Stimulated activated CD4-positive, alpha-beta T cell treated with anti-CD3 and anti-CD28 coated beads, Interleukin-4, amount 100 ng/mL, for 1 hour (primary cell): ENCODE measurements at regions not wholly inside any gene's neighbourhood (a gene's known extent, or its start where the extent isn't known, plus 50 kb on each side); places are given as distances from the start of the nearest gene placed in this dataset.

Experiments used
- DNase-seq: peaks from one replicate; pipeline ENCODE4 v3.0.0-alpha.2; 2020

DNA sequence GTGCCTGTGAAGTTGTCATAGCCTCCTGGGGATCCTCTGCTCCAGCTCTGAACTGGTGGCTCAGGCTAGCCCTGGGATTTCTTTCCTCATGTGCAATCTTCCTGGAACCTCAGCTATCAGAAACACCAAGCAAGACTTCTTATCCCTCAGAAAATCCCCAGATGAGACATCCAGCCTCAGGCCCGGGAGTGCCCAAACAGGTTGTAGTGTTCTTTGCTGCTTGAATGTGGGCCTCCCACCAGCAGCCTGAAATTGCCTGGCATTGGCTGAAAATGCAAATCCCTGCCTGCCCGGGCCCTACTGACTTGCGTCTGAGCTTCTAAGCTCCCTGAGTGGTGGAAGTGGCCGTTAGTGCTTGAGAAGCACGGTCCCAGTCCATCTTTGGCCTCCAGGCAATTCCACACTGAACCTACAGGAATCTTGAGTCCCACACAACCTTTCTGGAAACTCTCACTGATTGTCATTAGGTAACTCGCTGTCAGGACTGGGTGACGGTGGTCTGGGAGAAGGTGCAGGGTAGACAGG, 146.8 kb downstream of the ZBTB18 start:
- no peak for DNase-seq

DNA sequence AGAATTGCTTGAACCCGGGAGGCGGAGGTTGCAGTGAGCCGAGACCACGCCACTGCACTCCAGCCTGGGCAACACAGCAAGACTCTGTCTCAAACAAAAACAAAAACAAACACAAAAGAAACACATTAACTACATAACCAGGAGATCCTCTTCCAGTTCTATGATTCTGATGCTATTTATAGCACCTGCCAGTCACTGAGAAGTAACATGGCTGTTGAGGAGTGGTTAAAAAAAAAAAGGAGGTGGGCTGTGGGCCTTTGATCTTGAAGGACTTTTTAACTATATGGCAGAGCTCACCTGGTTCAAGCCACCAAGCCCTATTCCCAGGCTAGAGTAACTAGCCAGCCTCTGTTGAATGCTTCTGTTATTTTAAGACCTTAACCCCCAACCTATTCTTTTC, 148.8 kb downstream of the ZBTB18 start:
- DNase-seq: no peak

DNA sequence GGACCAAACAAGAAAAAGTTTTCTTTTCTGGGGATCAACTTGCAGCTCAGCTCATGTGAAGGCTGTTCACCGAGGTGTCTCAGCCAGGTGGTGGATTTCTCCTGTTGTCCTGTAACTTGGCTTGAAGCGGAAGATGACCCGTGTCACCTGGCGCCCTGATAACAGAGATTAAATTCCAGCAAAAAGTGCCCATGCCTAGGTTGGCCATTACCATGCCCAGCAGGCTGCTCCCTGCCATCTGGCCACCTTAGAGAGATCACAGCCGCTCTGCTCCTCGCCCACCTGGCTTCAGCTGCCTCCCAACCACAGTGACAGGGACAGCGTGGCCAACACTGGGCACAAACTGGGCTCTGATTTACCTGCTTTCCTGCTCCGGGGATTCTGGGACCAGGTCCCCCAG, 149.5 kb downstream of the ZBTB18 start:
- no peak for DNase-seq

GRCh38 chr1:244201750-244202149, 150.7 kb downstream of the ZBTB18 start:
- DNase-seq: no peak

DNA sequence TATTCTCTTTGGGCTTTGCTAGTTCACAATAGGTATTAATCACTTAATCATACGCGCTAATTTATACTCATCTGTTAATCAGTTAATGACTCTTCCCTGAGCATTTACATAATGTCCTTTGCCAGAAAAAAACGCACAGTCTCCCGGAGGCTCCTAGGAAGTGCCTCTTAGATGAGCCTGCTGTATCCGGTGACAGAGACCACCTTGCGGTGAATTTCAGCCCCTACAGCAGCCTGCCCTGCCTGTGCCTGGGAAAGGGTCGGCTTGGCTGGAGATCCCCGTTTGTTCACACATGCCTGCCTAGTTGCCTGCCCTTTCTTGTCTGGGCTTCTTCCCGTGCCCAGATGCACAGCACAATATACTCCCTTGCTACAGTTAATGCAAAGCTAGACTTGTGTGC, 152.9 kb downstream of the ZBTB18 start:
- DNase-seq: no peak

DNA sequence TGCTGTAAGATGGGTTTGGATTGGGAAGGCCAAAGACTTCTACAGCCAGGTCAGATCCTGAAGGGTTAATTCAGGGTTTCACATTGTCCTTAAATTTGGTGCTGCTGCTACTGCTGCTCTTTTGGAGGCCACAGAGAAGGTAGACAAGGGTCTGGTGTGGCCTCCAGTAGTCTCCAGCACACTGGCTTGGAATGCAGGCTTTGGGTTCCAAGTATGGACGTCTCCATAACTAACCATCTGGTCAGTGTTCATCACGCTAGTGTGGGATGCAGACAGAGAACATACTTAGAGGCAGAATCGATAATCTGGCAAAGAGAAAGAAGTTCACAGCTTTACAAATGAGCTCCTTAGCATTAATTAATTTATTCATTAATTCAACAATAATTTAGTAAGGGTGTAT, 154.1 kb downstream of the ZBTB18 start:
- DNase-seq: no peak

DNA sequence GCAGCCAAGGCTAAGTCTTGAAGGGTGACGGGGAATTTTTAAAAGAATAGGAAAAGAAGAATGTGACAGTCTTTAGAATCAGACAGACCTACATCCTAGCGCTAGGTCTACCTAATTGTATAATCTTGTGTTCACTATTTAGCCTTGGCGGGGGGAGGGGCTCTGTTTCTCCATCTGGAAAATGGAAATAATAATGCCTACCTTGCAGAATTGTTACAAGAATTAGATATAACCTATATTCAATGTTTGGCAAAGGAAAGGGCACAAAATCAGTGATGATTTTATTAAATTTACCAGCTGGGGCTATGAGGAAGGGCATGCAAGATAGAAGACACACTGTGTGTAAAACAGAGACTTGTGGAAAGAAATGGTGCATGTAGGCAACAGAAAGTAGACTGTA, 154.8 kb downstream of the ZBTB18 start:
- DNase-seq: no peak

GRCh38 chr1:244207042-244207934, 156.2 kb downstream of the ZBTB18 start:
- DNase-seq: no peak

DNA sequence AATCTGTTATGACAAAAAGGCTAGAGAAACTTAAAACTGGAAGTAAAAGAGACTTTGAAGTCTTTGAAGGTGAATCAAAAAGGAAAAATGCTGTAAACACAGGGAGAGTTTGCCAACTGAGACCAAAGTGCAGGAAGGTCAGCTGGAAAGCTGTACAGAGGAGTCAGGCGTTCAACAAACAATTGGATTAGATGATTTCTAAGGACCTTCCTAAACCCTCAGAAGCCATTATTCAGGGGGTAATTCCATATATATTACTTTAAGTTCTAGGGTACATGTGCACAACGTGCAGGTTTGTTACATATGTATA, 156.8 kb downstream of the ZBTB18 start:
- DNase-seq: no peak

GRCh38 chr1:244209955-244210354, 158.9 kb downstream of the ZBTB18 start:
- no peak for DNase-seq

DNA sequence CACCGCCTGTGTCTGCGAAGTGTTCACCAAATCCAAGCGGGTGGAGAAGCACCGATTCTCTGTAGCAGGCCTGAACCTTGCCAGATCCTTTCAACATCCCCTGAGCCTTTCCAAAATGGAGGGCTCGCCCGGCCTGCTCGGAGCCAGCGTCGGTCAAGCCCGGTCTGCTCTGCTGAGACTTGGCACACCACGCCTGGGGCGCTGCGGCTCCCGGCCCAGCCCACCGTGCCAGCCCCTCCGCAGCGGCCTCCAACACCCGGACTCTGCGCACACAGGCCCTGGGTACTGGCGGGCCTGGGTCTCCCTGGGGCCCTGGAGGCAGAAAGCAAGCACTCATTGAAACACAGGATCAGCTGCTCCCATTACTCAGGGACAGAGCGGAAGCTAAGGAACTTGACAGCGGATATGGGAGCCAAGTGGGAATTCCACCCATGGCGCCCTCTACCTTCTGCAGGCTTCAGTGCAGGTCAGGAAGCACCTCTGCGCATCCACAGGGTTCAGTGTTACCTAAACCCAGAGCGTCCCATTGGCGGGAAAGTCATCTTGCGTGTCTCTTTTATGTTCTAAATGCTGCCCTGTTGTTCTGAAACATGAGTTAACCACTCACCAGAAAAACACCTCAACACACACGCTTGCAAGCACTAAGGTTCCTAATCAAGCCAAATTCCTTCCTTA, 159.9 kb downstream of the ZBTB18 start:
- DNase-seq: no peak

DNA sequence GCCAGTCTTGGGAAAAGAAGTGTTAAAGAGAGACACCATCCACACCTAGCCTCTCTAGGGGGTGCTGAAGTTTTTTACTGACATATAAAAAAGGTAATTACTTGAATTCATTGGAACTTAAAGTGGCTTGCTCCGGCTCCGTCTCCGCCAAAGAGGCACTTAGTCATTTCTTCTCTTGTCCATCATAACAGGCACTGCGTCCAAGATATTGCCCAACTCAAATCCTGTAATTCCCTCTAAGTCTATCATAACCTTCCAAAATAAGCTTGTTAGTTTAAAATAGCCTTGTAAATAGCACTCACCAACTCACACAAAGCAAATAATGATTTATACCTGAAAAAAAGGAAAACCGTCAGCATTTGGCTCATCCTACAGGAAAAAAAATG, 160.5 kb downstream of the ZBTB18 start:
- DNase-seq: no peak

GRCh38 chr1:244212219-244212618, 161.1 kb downstream of the ZBTB18 start:
- DNase-seq: no peak

DNA sequence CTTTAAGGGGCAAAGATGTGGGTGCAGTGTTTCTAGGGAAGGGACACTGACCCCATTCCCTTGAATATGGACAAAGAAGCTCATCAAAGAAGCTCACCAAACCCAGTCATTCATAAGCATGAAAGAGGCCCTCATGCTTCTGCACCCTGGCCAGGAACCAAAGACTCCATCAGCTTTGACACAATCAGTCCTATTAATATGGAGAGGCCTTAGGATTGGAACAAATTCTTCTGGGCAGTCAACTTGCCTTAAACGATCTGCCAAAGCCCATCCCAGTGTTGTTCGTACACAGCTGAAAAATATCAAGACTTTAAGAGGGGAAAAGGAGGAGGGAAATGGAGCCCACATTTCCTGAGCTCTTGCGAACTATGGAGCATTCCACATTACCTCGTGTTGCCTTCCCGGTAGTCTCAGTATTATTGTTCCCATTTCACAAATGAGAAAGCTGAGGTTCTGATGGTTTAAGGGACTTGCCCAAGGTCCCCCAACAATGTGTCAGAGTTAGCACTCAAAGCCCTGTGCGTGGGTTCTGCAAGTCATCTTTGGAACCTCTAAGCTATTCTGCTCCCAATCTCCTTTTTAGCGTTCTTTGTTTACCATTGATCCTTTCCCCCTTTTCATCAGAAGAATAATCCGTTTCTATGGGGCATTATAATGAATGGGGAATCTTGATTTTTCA, 161.9 kb downstream of the ZBTB18 start:
- DNase-seq: no peak

DNA sequence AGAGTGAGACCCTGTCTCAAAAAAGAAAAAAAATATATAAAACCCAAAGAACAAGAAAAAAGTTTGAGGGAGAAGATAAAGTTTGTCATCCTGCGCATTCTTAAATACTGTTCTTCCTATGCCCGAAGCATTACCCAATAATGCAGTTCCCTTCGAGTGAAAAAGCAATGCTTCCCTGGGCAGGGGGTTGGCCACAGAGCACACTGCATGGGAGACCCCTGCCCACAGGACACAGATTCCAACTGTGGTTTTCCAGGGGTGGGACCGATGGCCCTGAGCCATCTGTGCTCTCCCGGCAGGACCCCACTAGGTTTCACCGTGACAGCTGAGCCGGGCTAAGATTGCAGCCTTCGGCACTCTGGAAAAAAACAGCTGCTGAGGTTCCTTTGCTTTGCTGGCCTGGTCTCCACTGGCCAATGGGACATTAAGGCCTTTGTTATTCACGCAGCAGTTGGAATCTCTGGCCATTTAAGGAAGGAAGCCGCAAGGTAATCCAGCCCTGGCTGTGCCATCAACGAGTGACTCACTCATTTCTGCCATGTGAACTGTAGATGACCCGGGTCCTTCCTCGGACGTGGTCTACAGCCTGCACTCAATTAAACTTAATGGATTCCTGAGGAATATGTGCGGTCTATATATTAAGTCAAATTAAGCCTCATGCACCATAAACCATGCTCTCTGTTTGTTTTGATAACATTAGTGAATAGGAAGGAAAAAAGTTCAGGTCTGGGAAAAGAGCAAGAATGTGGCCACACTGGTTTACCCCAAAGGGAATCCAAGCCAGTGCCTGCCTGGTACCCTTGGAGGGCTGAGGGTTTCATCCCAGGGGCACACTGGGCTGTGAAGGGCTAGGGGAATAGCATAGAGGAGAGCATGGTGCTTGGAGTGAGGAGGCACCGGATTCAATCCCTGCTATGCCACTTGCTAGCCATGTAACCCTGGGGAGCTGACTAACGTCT, 163.2 kb downstream of the ZBTB18 start:
- DNase-seq: no peak

GRCh38 chr1:244216836-244217235, 165.8 kb downstream of the ZBTB18 start:
- no peak for DNase-seq

DNA sequence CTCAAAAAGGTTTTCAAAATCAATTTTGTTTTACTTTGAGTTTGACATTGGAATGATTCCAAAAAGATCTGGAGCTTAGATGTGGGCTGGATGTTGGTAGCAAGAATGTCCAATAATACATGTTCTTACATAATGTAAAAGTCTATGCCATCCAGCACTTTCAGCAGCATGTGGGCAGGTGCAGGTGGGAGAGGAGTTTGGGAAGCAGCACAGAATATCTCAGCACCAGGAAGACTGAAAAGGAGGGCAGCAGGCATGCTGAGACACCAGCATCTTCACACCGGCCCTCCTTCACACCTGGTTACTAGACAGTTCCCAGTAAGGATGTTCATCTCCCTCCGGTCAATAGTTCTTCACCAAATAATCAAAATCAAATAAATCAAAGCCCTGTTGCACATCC, 166.6 kb downstream of the ZBTB18 start:
- no peak for DNase-seq

- no peak for DNase-seq
Measured at GRCh38 chr1:244218220-244218619, 167.1 kb downstream of the ZBTB18 start.

GRCh38 chr1:244219149-244219548, 168.1 kb downstream of the ZBTB18 start:
- DNase-seq: no peak

GRCh38 chr1:244219802-244220201, 168.7 kb downstream of the ZBTB18 start:
- no peak for DNase-seq

GRCh38 chr1:244220410-244220809, 169.3 kb downstream of the ZBTB18 start:
- no peak for DNase-seq

- DNase-seq: no peak
Measured at GRCh38 chr1:244221991-244222390, 170.9 kb downstream of the ZBTB18 start.
